NCI-H146 treated with DMSO at 0.1 percent for 48 hours (cell line): ENCODE measurements at regions not wholly inside any gene's neighbourhood (a gene's known extent, or its start where the extent isn't known, plus 50 kb on each side); places are given as distances from the start of the nearest gene placed in this dataset.
"Not testable (repeated sequence)": the region's sequence is repeated elsewhere in the genome, so short reads cannot be mapped to it uniquely, and the experiment has no call there.

Experiments used
- DNase-seq: peaks from one replicate; lab custom pipeline; 2025; ENCODE audit not compliant: unreplicated experiment; lab: John Stamatoyannopoulos, UW

GRCh38 chr6:66258731-66259487 lies 551.9 kb upstream of the EYS start:
- DNase-seq, result not testable (repeated sequence)

- DNase-seq, result no peak
Observed at GRCh38 chr6:66245231-66245630, 538.2 kb upstream of the EYS start.

- no peak for DNase-seq
Observed at GRCh38 chr6:66238851-66239250, 531.8 kb upstream of the EYS start.

- DNase-seq, result no peak
Observed at GRCh38 chr6:66232890-66233289, 525.9 kb upstream of the EYS start.

GRCh38 chr6:66230591-66230990 lies 523.6 kb upstream of the EYS start:
- DNase-seq, result no peak

GRCh38 chr6:66226109-66226508 lies 519.1 kb upstream of the EYS start:
- DNase-seq, result no peak

- no peak for DNase-seq
Observed at GRCh38 chr6:66210964-66211363, 503.9 kb upstream of the EYS start.

GRCh38 chr6:66200390-66200789 lies 493.4 kb upstream of the EYS start:
- no peak for DNase-seq

- no peak for DNase-seq
Observed at GRCh38 chr6:66199171-66199570, 492.1 kb upstream of the EYS start.

- no peak for DNase-seq
Observed at GRCh38 chr6:66198062-66198624, 491.1 kb upstream of the EYS start.

GRCh38 chr6:66190858-66191257 lies 483.8 kb upstream of the EYS start:
- DNase-seq, result no peak

GRCh38 chr6:66189915-66190314 lies 482.9 kb upstream of the EYS start:
- DNase-seq, result no peak

GRCh38 chr6:66186756-66187155 lies 479.7 kb upstream of the EYS start:
- DNase-seq, result no peak

- DNase-seq, result no peak
Observed at GRCh38 chr6:66184091-66184490, 477.1 kb upstream of the EYS start.

- no peak for DNase-seq
Observed at GRCh38 chr6:66179361-66179760, 472.3 kb upstream of the EYS start.

- DNase-seq, result no peak
Observed at GRCh38 chr6:66173587-66173986, 466.6 kb upstream of the EYS start.

- DNase-seq, result not testable (repeated sequence)
Observed at GRCh38 chr6:66166713-66167112, 459.7 kb upstream of the EYS start.

GRCh38 chr6:66161546-66162108 lies 454.6 kb upstream of the EYS start:
- no peak for DNase-seq

- DNase-seq, result no peak
Observed at GRCh38 chr6:66159937-66160336, 452.9 kb upstream of the EYS start.

- DNase-seq, result no peak
Observed at GRCh38 chr6:66153247-66153646, 446.2 kb upstream of the EYS start.

- no peak for DNase-seq
Observed at GRCh38 chr6:66149132-66149531, 442.1 kb upstream of the EYS start.

GRCh38 chr6:66145867-66146266 lies 438.8 kb upstream of the EYS start:
- DNase-seq, result no peak

- DNase-seq, result no peak
Observed at GRCh38 chr6:66134021-66134420, 427.0 kb upstream of the EYS start.
